ENCODE measurements at regions not wholly inside any gene's neighbourhood (a gene's known extent, or its start where the extent isn't known, plus 50 kb on each side); places are given as distances from the start of the nearest gene placed in this dataset.

- H3K4me3 ChIP-seq (ENCODE audit: insufficient read depth, low read length, poor library complexity, severe bottlenecking), result no peak overlapping the region
- no peaks in the 10 kb centered on the region for H3F3A ChIP-seq (ENCODE audit: insufficient read depth)
- H3K9me3 ChIP-seq (ENCODE audit: insufficient read depth, low read length), result no peaks in the 10 kb centered on the region
- H3K9ac ChIP-seq (ENCODE audit: low read length), result no peak overlapping the region
- H2AFZ ChIP-seq (ENCODE audit: low read depth, low read length, severe bottlenecking), result no peak overlapping the region
- TF ChIP-seq EZH2phosphoT487 (conservative IDR thresholded peaks at IDR 0.05; ENCODE audit: low read length), result no peak
- TF ChIP-seq, protein P1, sequence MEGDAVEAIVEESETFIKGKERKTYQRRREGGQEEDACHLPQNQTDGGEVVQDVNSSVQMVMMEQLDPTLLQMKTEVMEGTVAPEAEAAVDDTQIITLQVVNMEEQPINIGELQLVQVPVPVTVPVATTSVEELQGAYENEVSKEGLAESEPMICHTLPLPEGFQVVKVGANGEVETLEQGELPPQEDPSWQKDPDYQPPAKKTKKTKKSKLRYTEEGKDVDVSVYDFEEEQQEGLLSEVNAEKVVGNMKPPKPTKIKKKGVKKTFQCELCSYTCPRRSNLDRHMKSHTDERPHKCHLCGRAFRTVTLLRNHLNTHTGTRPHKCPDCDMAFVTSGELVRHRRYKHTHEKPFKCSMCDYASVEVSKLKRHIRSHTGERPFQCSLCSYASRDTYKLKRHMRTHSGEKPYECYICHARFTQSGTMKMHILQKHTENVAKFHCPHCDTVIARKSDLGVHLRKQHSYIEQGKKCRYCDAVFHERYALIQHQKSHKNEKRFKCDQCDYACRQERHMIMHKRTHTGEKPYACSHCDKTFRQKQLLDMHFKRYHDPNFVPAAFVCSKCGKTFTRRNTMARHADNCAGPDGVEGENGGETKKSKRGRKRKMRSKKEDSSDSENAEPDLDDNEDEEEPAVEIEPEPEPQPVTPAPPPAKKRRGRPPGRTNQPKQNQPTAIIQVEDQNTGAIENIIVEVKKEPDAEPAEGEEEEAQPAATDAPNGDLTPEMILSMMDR (IDR thresholded peaks at IDR 0.05; ENCODE audit: insufficient read depth, low read length, poor library complexity, severe bottlenecking), result no peak
- no peak overlapping the region for H3K27ac ChIP-seq (ENCODE audit: low read depth, low read length)
- H3K27me3 ChIP-seq (ENCODE audit: low read length), result no peaks in the 10 kb centered on the region
- H4K20me1 ChIP-seq (ENCODE audit: low read depth, low read length), result no peaks in the 10 kb centered on the region
- no peaks in the 10 kb centered on the region for H3K9me2 ChIP-seq (replicated peaks; ENCODE audit: insufficient read depth, low read length)
- no peak overlapping the region for H3K4me2 ChIP-seq (ENCODE audit: low read depth, low read length, poor library complexity, severe bottlenecking)
- H3K79me2 ChIP-seq (ENCODE audit: insufficient read depth, low read length), result no peaks in the 10 kb centered on the region
- no peaks in the 10 kb centered on the region for H3K36me3 ChIP-seq (ENCODE audit: low read length)
These were observed 389.4 kb upstream of the RBMS3 start for GRCh38 chr3:28891485-28891884.

DNA sequence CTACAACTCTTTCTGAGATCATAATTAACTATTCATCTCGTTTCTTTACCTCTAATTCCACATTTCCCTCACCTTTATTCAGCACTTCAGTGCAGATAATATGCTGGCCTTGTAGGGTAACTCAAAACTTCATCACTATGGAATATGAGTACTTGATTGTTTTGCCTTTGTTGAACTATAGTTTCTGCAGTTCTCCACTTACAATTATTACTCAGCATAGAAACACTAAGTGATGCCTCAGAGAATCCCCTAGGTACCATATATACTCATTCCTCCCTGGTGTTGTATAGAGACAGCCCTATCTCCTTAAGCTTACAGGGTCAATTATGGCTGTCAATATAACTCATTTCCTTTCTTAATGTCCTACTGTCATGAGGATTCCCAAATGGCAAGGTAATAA, 380.6 kb upstream of the RBMS3 start:
- no peak for TF ChIP-seq EZH2phosphoT487 (conservative IDR thresholded peaks at IDR 0.05; ENCODE audit: low read length)
- TF ChIP-seq, protein P1 (IDR thresholded peaks at IDR 0.05; ENCODE audit: insufficient read depth, low read length, poor library complexity, severe bottlenecking), result no peak
- no peaks in the 10 kb centered on the region for H4K20me1 ChIP-seq (ENCODE audit: low read depth, low read length)
- no peaks in the 10 kb centered on the region for H3K27me3 ChIP-seq (ENCODE audit: low read length)
- no peaks in the 10 kb centered on the region for H3K9me3 ChIP-seq (ENCODE audit: insufficient read depth, low read length)
- H3K4me3 ChIP-seq (ENCODE audit: insufficient read depth, low read length, poor library complexity, severe bottlenecking), result no peak overlapping the region
- H3K27ac ChIP-seq (ENCODE audit: low read depth, low read length), result no peak overlapping the region
- no peaks in the 10 kb centered on the region for H3K79me2 ChIP-seq (ENCODE audit: insufficient read depth, low read length)
- H2AFZ ChIP-seq (ENCODE audit: low read depth, low read length, severe bottlenecking), result no peak overlapping the region
- H3K4me2 ChIP-seq (ENCODE audit: low read depth, low read length, poor library complexity, severe bottlenecking), result no peak overlapping the region
- no peaks in the 10 kb centered on the region for H3F3A ChIP-seq (ENCODE audit: insufficient read depth)
- H3K9me2 ChIP-seq (replicated peaks; ENCODE audit: insufficient read depth, low read length), result no peaks in the 10 kb centered on the region
- no peak overlapping the region for H3K9ac ChIP-seq (ENCODE audit: low read length)
- H3K36me3 ChIP-seq (ENCODE audit: low read length), result no peaks in the 10 kb centered on the region

DNA sequence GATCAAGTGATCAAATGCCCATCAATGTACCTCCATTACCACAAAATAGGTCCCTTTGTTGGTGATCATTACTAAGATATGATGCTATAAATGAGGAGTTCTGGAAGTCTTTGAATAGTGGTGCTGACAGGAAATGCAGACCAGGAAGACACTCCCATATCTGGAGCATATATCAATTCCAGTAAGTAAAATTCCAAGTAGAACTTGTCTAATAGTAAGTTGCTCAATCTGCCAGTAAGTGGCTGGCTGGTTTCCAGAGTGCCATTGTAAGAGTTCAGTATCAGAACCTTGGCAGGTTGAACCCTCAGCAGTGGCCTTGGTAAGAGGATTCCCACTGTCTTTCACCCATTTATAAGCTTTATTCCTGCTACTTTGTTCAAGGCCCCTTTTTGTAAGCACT, 379.9 kb upstream of the RBMS3 start:
- Histone ChIP-seq H3K9me3 (ENCODE audit: insufficient read depth, low read length) (no peaks in the 10 kb centered on the region), H2AFZ (ENCODE audit: low read depth, low read length, severe bottlenecking) (no peak overlapping the region), H3K27ac (ENCODE audit: low read depth, low read length) (no peak overlapping the region), H3K36me3 (ENCODE audit: low read length) (no peaks in the 10 kb centered on the region), H4K20me1 (ENCODE audit: low read depth, low read length) (no peaks in the 10 kb centered on the region), H3K9me2 (replicated peaks; ENCODE audit: insufficient read depth, low read length) (no peaks in the 10 kb centered on the region), H3K4me2 (ENCODE audit: low read depth, low read length, poor library complexity, severe bottlenecking) (no peak overlapping the region), H3K27me3 (ENCODE audit: low read length) (no peaks in the 10 kb centered on the region), H3F3A (ENCODE audit: insufficient read depth) (no peaks in the 10 kb centered on the region), H3K4me3 (ENCODE audit: insufficient read depth, low read length, poor library complexity, severe bottlenecking) (no peak overlapping the region), H3K79me2 (ENCODE audit: insufficient read depth, low read length) (no peaks in the 10 kb centered on the region), H3K9ac (ENCODE audit: low read length) (no peak overlapping the region)
- no peak for TF ChIP-seq EZH2phosphoT487 (conservative IDR thresholded peaks at IDR 0.05; ENCODE audit: low read length)
- TF ChIP-seq, protein P1 (IDR thresholded peaks at IDR 0.05; ENCODE audit: insufficient read depth, low read length, poor library complexity, severe bottlenecking), result no peak
